PC-9 (cell line): ENCODE measurements at regions not wholly inside any gene's neighbourhood (a gene's known extent, or its start where the extent isn't known, plus 50 kb on each side); places are given as distances from the start of the nearest gene placed in this dataset.

Experiments used
- BruUV-seq: library from RNA; stranded (reverse); fragments of 400-500 nt; replicated peaks from 2 replicates; lab custom pipeline; 2021; lab: Mats Ljungman, UMichigan
- CTCF ChIA-PET: fragments of 300-600 bp; sonication (Branson Sonifier 250); formaldehyde crosslinking; loops from one replicate; lab custom pipeline; 2022; ENCODE audit warnings: antibody characterized with exemption; lab: Charles Lee
- POLR2A ChIA-PET: fragments of 300-600 bp; sonication (Branson Sonifier 250); formaldehyde crosslinking; loops from one replicate; lab custom pipeline; 2022; ENCODE audit warnings: antibody characterized with exemption; ENCODE audit not compliant: unreplicated experiment; lab: Charles Lee
- DNase-seq, 2 experiments: peaks; one replicate each; pipeline versions ENCODE4 v3.0.0 to v3.0.0-alpha.2; 2015 to 2022; ENCODE audit warnings: mixed read lengths in 1 of 2
- H2AFZ ChIP-seq: fragments of 200-600 bp; sonication (generic); 2 replicates; pipeline ENCODE4 v1.8.1; 2017; ENCODE audit warnings: antibody characterized with exemption
- H3F3A ChIP-seq: fragments of 200-600 bp; sonication (generic); 2 replicates; pipeline ENCODE4 v1.8.1; 2017; ENCODE audit warnings: antibody characterized with exemption, mild to moderate bottlenecking, low read depth; ENCODE audit not compliant: insufficient read depth
- H3K27ac ChIP-seq: fragments of 200-600 bp; sonication (generic); 2 replicates; pipeline ENCODE4 v1.6.1; 2016; ENCODE audit warnings: mixed run types
- H3K27me3 ChIP-seq: fragments of 200-600 bp; sonication (generic); 2 replicates; pipeline ENCODE4 v1.6.1; 2016; ENCODE audit warnings: low read depth, mixed run types; ENCODE audit not compliant: insufficient read depth
- H3K36me3 ChIP-seq: fragments of 200-600 bp; sonication (generic); 2 replicates; pipeline ENCODE4 v1.6.1; 2016; ENCODE audit warnings: low read depth, mixed run types
- H3K4me1 ChIP-seq: fragments of 200-600 bp; sonication (generic); replicated peaks from 2 replicates; pipeline ENCODE4 v1.6.1; 2016; ENCODE audit warnings: mixed run types; ENCODE audit not compliant: insufficient read depth
- H3K4me2 ChIP-seq: fragments of 200-600 bp; sonication (generic); 2 replicates; pipeline ENCODE4 v1.6.1; 2017; ENCODE audit warnings: mixed run types
- H3K4me3 ChIP-seq: fragments of 200-600 bp; sonication (generic); 2 replicates; pipeline ENCODE4 v1.6.1; 2016; ENCODE audit warnings: mixed run types
- H3K79me2 ChIP-seq: fragments of 200-600 bp; sonication (generic); 2 replicates; pipeline ENCODE4 v1.6.1; 2017; ENCODE audit warnings: low read depth, mixed run types
- H3K9me2 ChIP-seq: fragments of 200-600 bp; sonication (generic); 2 replicates; pipeline ENCODE4 v1.8.1; 2017; ENCODE audit warnings: mild to moderate bottlenecking; ENCODE audit not compliant: insufficient read depth
- H3K9me3 ChIP-seq: fragments of 200-600 bp; sonication (generic); 2 replicates; pipeline ENCODE4 v1.8.1; 2016; ENCODE audit warnings: low read depth; ENCODE audit not compliant: insufficient read depth
- H4K20me1 ChIP-seq: fragments of 200-600 bp; sonication (generic); 2 replicates; pipeline ENCODE4 v1.8.1; 2017; ENCODE audit not compliant: insufficient read depth
- EZH2 ChIP-seq: fragments of 200-600 bp; sonication (generic); IDR thresholded peaks from 2 replicates; pipeline ENCODE4 v1.8.0; 2017; ENCODE audit warnings: antibody characterized with exemption, low read depth
- intact Hi-C: fragments of 100-400 bp; cut with micrococcal nuclease; formaldehyde crosslinking; loops from one replicate; pipeline ENCODE4 v1.10.0; 2022; ENCODE audit not compliant: unreplicated experiment
- TF ChIP-seq, protein P1 (sequence below): fragments of 200-600 bp; sonication (generic); conservative IDR thresholded peaks from 2 replicates; pipeline ENCODE4 v1.6.1; 2017; ENCODE audit warnings: mixed run types, antibody characterized with exemption, mild to moderate bottlenecking, moderate library complexity

DNA sequence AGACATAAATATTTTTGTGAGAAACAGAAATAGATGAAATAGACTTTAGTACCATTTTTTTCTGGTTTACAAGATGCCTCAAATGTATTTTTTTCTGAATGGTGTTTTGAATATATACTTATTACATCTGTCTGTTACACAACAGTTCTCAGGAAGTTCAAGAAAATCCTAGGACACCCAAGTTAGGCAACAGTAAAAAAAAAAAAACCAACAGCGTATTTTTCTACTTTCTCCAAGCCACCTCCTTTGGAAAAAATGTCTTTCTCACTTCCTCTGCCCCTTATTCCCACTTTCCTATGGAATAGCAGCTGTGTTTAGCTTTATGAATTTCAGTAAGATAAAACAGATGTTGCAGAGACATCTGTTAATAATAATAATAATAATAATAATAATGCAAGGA, 489.6 kb upstream of the KLF12 start:
- Histone ChIP-seq H3F3A (no peaks in the 10 kb centered on the region), H3K27me3 (no peaks in the 10 kb centered on the region), H3K79me2 (no peaks in the 10 kb centered on the region), H3K4me3 (no peak overlapping the region), H3K9me2 (no peaks in the 10 kb centered on the region), H3K27ac (no peak overlapping the region), H4K20me1 (no peaks in the 10 kb centered on the region), H2AFZ (no peak overlapping the region), H3K4me1 (no peaks in the 10 kb centered on the region), H3K4me2 (no peak overlapping the region), H3K36me3 (no peaks in the 10 kb centered on the region), H3K9me3 (no peaks in the 10 kb centered on the region)
- POLR2A ChIA-PET, result no interaction called here
- intact Hi-C loops, result no loop called here
- BruUV-seq, result no TSS peak
- CTCF ChIA-PET, result no interaction called here
- TF ChIP-seq EZH2, result no peak
- TF ChIP-seq, protein P1, sequence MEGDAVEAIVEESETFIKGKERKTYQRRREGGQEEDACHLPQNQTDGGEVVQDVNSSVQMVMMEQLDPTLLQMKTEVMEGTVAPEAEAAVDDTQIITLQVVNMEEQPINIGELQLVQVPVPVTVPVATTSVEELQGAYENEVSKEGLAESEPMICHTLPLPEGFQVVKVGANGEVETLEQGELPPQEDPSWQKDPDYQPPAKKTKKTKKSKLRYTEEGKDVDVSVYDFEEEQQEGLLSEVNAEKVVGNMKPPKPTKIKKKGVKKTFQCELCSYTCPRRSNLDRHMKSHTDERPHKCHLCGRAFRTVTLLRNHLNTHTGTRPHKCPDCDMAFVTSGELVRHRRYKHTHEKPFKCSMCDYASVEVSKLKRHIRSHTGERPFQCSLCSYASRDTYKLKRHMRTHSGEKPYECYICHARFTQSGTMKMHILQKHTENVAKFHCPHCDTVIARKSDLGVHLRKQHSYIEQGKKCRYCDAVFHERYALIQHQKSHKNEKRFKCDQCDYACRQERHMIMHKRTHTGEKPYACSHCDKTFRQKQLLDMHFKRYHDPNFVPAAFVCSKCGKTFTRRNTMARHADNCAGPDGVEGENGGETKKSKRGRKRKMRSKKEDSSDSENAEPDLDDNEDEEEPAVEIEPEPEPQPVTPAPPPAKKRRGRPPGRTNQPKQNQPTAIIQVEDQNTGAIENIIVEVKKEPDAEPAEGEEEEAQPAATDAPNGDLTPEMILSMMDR, result no peak
- no peak for DNase-seq

DNA sequence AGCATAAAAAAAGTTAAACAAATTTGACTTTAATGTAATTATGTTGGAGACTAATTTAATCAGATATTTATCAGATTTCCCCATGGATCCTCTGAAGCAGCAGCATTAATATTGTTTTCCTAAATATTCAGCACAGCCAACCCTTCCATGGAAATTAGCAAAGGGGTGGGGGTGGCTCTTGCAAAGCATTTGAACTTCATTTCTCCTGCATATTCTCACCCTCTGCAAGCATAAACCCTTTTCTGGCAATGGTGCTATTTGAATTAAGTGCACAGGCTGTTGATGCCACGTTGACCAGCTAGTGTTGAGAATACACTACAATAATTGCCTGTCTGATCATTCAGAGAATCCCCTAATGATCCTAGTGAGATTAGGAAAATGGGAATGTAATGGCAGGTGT, 488.1 kb upstream of the KLF12 start:
- DNase-seq, result no peak
- no TSS peak for BruUV-seq
- Histone ChIP-seq H3K27me3 (no peaks in the 10 kb centered on the region), H3K9me2 (no peaks in the 10 kb centered on the region), H3K9me3 (no peaks in the 10 kb centered on the region), H3K79me2 (no peaks in the 10 kb centered on the region), H3K4me3 (no peak overlapping the region), H3K27ac (no peak overlapping the region), H3K36me3 (no peaks in the 10 kb centered on the region), H2AFZ (no peak overlapping the region), H3K4me2 (no peak overlapping the region), H3K4me1 (no peaks in the 10 kb centered on the region), H4K20me1 (no peaks in the 10 kb centered on the region), H3F3A (no peaks in the 10 kb centered on the region)
- intact Hi-C loops, result no loop called here
- TF ChIP-seq, protein P1, result no peak
- POLR2A ChIA-PET, result no interaction called here
- CTCF ChIA-PET, result no interaction called here

DNA sequence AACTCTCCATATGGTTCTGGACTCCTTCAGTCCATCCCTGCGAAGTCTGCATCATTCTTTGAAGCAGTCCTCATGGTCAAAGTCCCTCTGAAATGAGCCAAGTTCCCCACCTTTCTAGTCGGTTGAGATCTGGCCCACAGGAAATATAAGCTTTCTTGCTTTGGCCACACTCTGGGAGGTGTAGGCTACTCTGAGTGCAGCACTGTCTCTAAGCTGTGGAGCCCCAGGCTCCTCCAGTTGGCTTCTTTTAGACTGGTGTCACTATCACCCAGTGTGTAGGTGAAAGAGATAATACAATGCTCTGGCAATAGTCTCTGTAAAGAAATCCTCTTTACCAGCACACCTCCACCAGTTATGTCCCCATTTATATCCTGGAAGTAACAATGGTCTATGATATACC, 486.5 kb upstream of the KLF12 start:
- Histone ChIP-seq H4K20me1 (no peaks in the 10 kb centered on the region), H3K27me3 (no peaks in the 10 kb centered on the region), H3K9me2 (no peaks in the 10 kb centered on the region), H3K36me3 (no peaks in the 10 kb centered on the region), H3K4me1 (no peaks in the 10 kb centered on the region), H2AFZ (no peak overlapping the region), H3K27ac (no peak overlapping the region), H3K79me2 (no peaks in the 10 kb centered on the region), H3K4me2 (no peak overlapping the region), H3K4me3 (no peak overlapping the region), H3K9me3 (no peaks in the 10 kb centered on the region), H3F3A (no peaks in the 10 kb centered on the region)
- POLR2A ChIA-PET, result no interaction called here
- intact Hi-C loops, result no loop called here
- BruUV-seq, result no TSS peak
- DNase-seq, result no peak
- TF ChIP-seq, protein P1, result no peak
- no peak for TF ChIP-seq EZH2
- CTCF ChIA-PET, result no interaction called here
